ENCODE measurements at regions not wholly inside any gene's neighbourhood (a gene's known extent, or its start where the extent isn't known, plus 50 kb on each side); places are given as distances from the start of the nearest gene placed in this dataset.

- DNase-seq, result no peak
These were observed 59.6 kb upstream of the CDH13 start for GRCh38 chr16:82567175-82567574.

GRCh38 chr16:82563401-82563800, 63.4 kb upstream of the CDH13 start:
- DNase-seq, result no peak

GRCh38 chr16:82562183-82562683, 64.5 kb upstream of the CDH13 start:
- no peak for DNase-seq

- no peak for DNase-seq
These were observed 65.9 kb upstream of the CDH13 start for GRCh38 chr16:82560805-82561325.

GRCh38 chr16:82544378-82545160, 82.2 kb upstream of the CDH13 start:
- no peak for DNase-seq

GRCh38 chr16:82542714-82543113, 84.1 kb upstream of the CDH13 start:
- no peak for DNase-seq

- DNase-seq, result no peak
These were observed 85.7 kb upstream of the CDH13 start for GRCh38 chr16:82541103-82541502.

GRCh38 chr16:82535764-82536163, 91.0 kb upstream of the CDH13 start:
- DNase-seq, result no peak

- DNase-seq, result no peak
These were observed 91.5 kb upstream of the CDH13 start for GRCh38 chr16:82535262-82535661.

- DNase-seq, result no peak
These were observed 93.6 kb upstream of the CDH13 start for GRCh38 chr16:82533189-82533588.

GRCh38 chr16:82530883-82531282, 95.9 kb upstream of the CDH13 start:
- no peak for DNase-seq

GRCh38 chr16:82527101-82527500, 99.7 kb upstream of the CDH13 start:
- DNase-seq, result no peak

GRCh38 chr16:82524976-82525375, 101.8 kb upstream of the CDH13 start:
- DNase-seq, result no peak

GRCh38 chr16:82523815-82524214, 103.0 kb upstream of the CDH13 start:
- DNase-seq, result no peak

GRCh38 chr16:82522026-82522425, 104.7 kb upstream of the CDH13 start:
- DNase-seq, result no peak

GRCh38 chr16:82518811-82519210, 108.0 kb upstream of the CDH13 start:
- DNase-seq, result no peak

GRCh38 chr16:82514262-82514661, 112.5 kb upstream of the CDH13 start:
- no peak for DNase-seq

GRCh38 chr16:82510789-82511305, 115.9 kb upstream of the CDH13 start:
- DNase-seq, result no peak

GRCh38 chr16:82509691-82510430, 116.9 kb upstream of the CDH13 start:
- DNase-seq, result no peak

GRCh38 chr16:82506692-82507670, 119.8 kb upstream of the CDH13 start:
- DNase-seq, result no peak

GRCh38 chr16:82504836-82505235, 121.9 kb upstream of the CDH13 start:
- DNase-seq, result no peak

- no peak for DNase-seq
These were observed 127.5 kb upstream of the CDH13 start for GRCh38 chr16:82499302-82499701.

GRCh38 chr16:82497139-82497538, 129.6 kb upstream of the CDH13 start:
- DNase-seq, result no peak

Data from stimulated activated CD4-positive, alpha-beta T cell treated with anti-CD3 and anti-CD28 coated beads, Interleukin-1b, Interleukin-23, amount 100 ng/mL, for 48 hours (primary cell).